ENCODE measurements at regions not wholly inside any gene's neighbourhood (a gene's known extent, or its start where the extent isn't known, plus 50 kb on each side); places are given as distances from the start of the nearest gene placed in this dataset.

GRCh38 chr13:76552807-76553206 is 333.4 kb downstream of the KCTD12 start:
- peaks cover 0 to 3% of the 10 kb centered on the region in 2 donors for H3K27me3 Mint-ChIP-seq
- H3K9me3 Mint-ChIP-seq: no peaks in the 10 kb centered on the region
- Histone ChIP-seq H3K9me3 (ENCODE audit: low read length) (no peaks in the 10 kb centered on the region), H3K27me3 (ENCODE audit: insufficient read depth, low read length, poor library complexity, severe bottlenecking) (no peaks in the 10 kb centered on the region), H3K4me1 (ENCODE audit: insufficient read depth, low read length) (no peaks in the 10 kb centered on the region), H3K27ac (ENCODE audit: low read depth, low read length) (no peak overlapping the region), H3K4me3 (ENCODE audit: low read length) (no peak overlapping the region), H3K36me3 (ENCODE audit: insufficient read depth, low read length) (no peaks in the 10 kb centered on the region)
- H3K36me3 Mint-ChIP-seq: no peaks in the 10 kb centered on the region
- H3K4me3 Mint-ChIP-seq: no peak overlapping the region
- no peak for DNase-seq
- H3K4me1 Mint-ChIP-seq: no peaks in the 10 kb centered on the region
- H3K27ac Mint-ChIP-seq: no peak overlapping the region
- POLR2A ChIA-PET: no interaction called here
- CTCF ChIA-PET: no interaction called here

- ChIA-PET POLR2A (no interaction called here), CTCF (interaction anchor here (0.9 kb wide), 1 partner anchor 9 kb away, joined by 3 read pairs; no protein-coding TSS in a partner anchor)
Measured at GRCh38 chr13:76552041-76552772, 334.0 kb downstream of the KCTD12 start.

GRCh38 chr13:76542176-76542575 is 344.0 kb downstream of the KCTD12 start:
- DNase-seq: no peak
- H3K9me3 ChIP-seq (ENCODE audit: low read length): no peaks in the 10 kb centered on the region
- no peak overlapping the region for H3K27ac ChIP-seq (ENCODE audit: low read depth, low read length)
- no peak overlapping the region for H3K4me3 ChIP-seq (ENCODE audit: low read length)
- Mint-ChIP-seq H3K4me1 (no peaks in the 10 kb centered on the region), H3K9me3 (peaks cover 0 to 8% (median 6%) of the 10 kb centered on the region in 5 donors), H3K27me3 (peaks cover 3 to 4% of the 10 kb centered on the region in 2 donors), H3K4me3 (no peak overlapping the region), H3K27ac (no peak overlapping the region), H3K36me3 (no peaks in the 10 kb centered on the region)
- no peaks in the 10 kb centered on the region for H3K27me3 ChIP-seq (ENCODE audit: insufficient read depth, low read length, poor library complexity, severe bottlenecking)
- no peaks in the 10 kb centered on the region for H3K36me3 ChIP-seq (ENCODE audit: insufficient read depth, low read length)
- POLR2A ChIA-PET: no interaction called here
- H3K4me1 ChIP-seq (ENCODE audit: insufficient read depth, low read length): no peaks in the 10 kb centered on the region
- CTCF ChIA-PET: no interaction called here

More at GRCh38 chr13:76552041-76552772, 334.0 kb downstream of the KCTD12 start:
- Histone ChIP-seq H3K27me3 (ENCODE audit: insufficient read depth, low read length, poor library complexity, severe bottlenecking) (no peaks in the 10 kb centered on the region), H3K9me3 (ENCODE audit: low read length) (no peaks in the 10 kb centered on the region), H3K36me3 (ENCODE audit: insufficient read depth, low read length) (no peaks in the 10 kb centered on the region), H3K27ac (ENCODE audit: low read depth, low read length) (no peak overlapping the region), H3K4me1 (ENCODE audit: insufficient read depth, low read length) (no peaks in the 10 kb centered on the region), H3K4me3 (ENCODE audit: low read length) (no peak overlapping the region)
- DNase-seq: no peak
- H3K9me3 Mint-ChIP-seq: no peaks in the 10 kb centered on the region
- no peaks in the 10 kb centered on the region for H3K36me3 Mint-ChIP-seq
- H3K27me3 Mint-ChIP-seq: peaks cover 0 to 3% of the 10 kb centered on the region in 2 donors
- H3K4me3 Mint-ChIP-seq: no peak overlapping the region
- H3K4me1 Mint-ChIP-seq: no peaks in the 10 kb centered on the region
- no peak overlapping the region for H3K27ac Mint-ChIP-seq

GRCh38 chr13:76538004-76538403 is 348.2 kb downstream of the KCTD12 start:
- no peaks in the 10 kb centered on the region for H3K27me3 ChIP-seq (ENCODE audit: insufficient read depth, low read length, poor library complexity, severe bottlenecking)
- H3K4me1 ChIP-seq (ENCODE audit: insufficient read depth, low read length): no peaks in the 10 kb centered on the region
- CTCF ChIA-PET: no interaction called here
- Mint-ChIP-seq H3K27me3 (peaks cover 4 to 7% of the 10 kb centered on the region in 2 donors), H3K27ac (no peak overlapping the region), H3K4me1 (no peaks in the 10 kb centered on the region), H3K36me3 (no peaks in the 10 kb centered on the region), H3K9me3 (peaks cover 0 to 3% (median 0%) of the 10 kb centered on the region in 5 donors), H3K4me3 (no peak overlapping the region)
- no peaks in the 10 kb centered on the region for H3K36me3 ChIP-seq (ENCODE audit: insufficient read depth, low read length)
- H3K27ac ChIP-seq (ENCODE audit: low read depth, low read length): no peak overlapping the region
- no peak for DNase-seq
- H3K4me3 ChIP-seq (ENCODE audit: low read length): no peak overlapping the region
- H3K9me3 ChIP-seq (ENCODE audit: low read length): no peaks in the 10 kb centered on the region
- POLR2A ChIA-PET: no interaction called here

DNA sequence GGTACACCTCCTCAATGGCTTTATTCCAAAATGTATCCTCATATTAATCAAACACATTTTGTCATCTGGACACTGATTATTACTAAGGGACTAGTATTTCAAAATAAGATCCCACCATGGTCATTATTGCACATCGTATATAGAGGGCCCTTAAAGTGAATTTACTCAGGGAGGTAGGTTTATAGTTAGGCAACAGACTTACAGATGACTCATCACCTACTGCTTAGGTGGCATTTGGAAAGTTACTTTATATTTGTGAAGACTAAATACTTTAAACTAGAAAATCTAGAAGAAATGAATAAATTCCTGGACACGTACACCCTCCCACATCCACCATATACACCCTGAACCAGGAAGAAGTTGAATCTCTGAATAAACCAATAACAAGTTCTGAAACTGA is 353.0 kb downstream of the KCTD12 start:
- H3K9me3 Mint-ChIP-seq: peaks cover 0 to 3% (median 0%) of the 10 kb centered on the region in 5 donors
- H3K4me3 Mint-ChIP-seq: no peak overlapping the region
- Histone ChIP-seq H3K27me3 (ENCODE audit: insufficient read depth, low read length, poor library complexity, severe bottlenecking) (no peaks in the 10 kb centered on the region), H3K36me3 (ENCODE audit: insufficient read depth, low read length) (no peaks in the 10 kb centered on the region), H3K9me3 (ENCODE audit: low read length) (no peaks in the 10 kb centered on the region), H3K4me3 (ENCODE audit: low read length) (no peak overlapping the region), H3K4me1 (ENCODE audit: insufficient read depth, low read length) (no peaks in the 10 kb centered on the region), H3K27ac (ENCODE audit: low read depth, low read length) (no peak overlapping the region)
- H3K36me3 Mint-ChIP-seq: no peaks in the 10 kb centered on the region
- no peak overlapping the region for H3K27ac Mint-ChIP-seq
- ChIA-PET CTCF (no interaction called here), POLR2A (no interaction called here)
- no peak for DNase-seq
- H3K4me1 Mint-ChIP-seq: no peaks in the 10 kb centered on the region
- H3K27me3 Mint-ChIP-seq: peaks cover 2 to 7% of the 10 kb centered on the region in 2 donors

GRCh38 chr13:76527041-76527440 is 359.2 kb downstream of the KCTD12 start:
- DNase-seq: no peak
- Histone ChIP-seq H3K27ac (ENCODE audit: low read depth, low read length) (no peak overlapping the region), H3K4me3 (ENCODE audit: low read length) (no peak overlapping the region), H3K36me3 (ENCODE audit: insufficient read depth, low read length) (no peaks in the 10 kb centered on the region), H3K27me3 (ENCODE audit: insufficient read depth, low read length, poor library complexity, severe bottlenecking) (no peaks in the 10 kb centered on the region), H3K9me3 (ENCODE audit: low read length) (no peaks in the 10 kb centered on the region), H3K4me1 (ENCODE audit: insufficient read depth, low read length) (no peaks in the 10 kb centered on the region)
- Mint-ChIP-seq H3K27me3 (no peaks in the 10 kb centered on the region), H3K4me1 (no peaks in the 10 kb centered on the region), H3K36me3 (no peaks in the 10 kb centered on the region), H3K27ac (no peak overlapping the region), H3K9me3 (no peaks in the 10 kb centered on the region), H3K4me3 (no peak overlapping the region)
- POLR2A ChIA-PET: no interaction called here
- CTCF ChIA-PET: no interaction called here

GRCh38 chr13:76523740-76524340 is 362.4 kb downstream of the KCTD12 start:
- H3K36me3 ChIP-seq (ENCODE audit: insufficient read depth, low read length): no peaks in the 10 kb centered on the region

DNA sequence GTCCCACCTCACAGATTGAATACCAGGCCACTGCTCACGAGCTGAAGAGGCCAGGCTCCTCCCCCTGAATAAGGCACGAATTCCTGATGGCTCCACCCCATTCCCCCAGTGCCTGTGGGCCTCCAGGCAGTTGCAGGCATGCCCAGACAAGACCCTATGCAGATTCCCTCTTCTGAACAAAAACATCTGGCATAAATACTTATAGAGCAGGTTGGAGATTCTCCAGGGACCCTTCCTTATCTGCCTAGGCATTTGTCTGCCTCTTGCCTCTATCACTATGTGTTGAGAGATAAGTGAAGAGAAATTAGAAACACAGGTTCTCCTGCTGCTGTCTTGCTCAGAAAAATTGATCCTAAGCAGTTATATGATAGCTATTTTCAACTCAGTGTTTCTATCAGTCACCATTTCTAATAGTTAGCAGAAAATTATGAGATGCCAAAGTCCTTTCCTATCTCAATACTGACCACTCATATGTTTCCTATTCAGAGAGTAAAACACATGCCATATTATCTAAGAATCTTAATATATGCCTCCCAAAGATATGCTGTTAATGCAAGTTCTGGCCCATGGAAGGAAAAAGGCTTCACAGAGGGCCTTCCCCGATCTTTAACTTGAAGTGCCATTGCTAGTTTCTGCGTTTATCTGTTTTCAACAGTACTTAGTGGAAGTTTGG is 364.0 kb downstream of the KCTD12 start:
- Mint-ChIP-seq H3K4me3 (no peak overlapping the region), H3K27ac (no peak overlapping the region), H3K9me3 (peaks cover 0 to 2% (median 0%) of the 10 kb centered on the region in 5 donors), H3K4me1 (no peaks in the 10 kb centered on the region), H3K27me3 (peaks cover 0 to 4% of the 10 kb centered on the region in 2 donors), H3K36me3 (no peaks in the 10 kb centered on the region)
- Histone ChIP-seq H3K9me3 (ENCODE audit: low read length) (no peaks in the 10 kb centered on the region), H3K27me3 (ENCODE audit: insufficient read depth, low read length, poor library complexity, severe bottlenecking) (no peaks in the 10 kb centered on the region), H3K36me3 (ENCODE audit: insufficient read depth, low read length) (no peaks in the 10 kb centered on the region), H3K4me3 (ENCODE audit: low read length) (no peak overlapping the region), H3K27ac (ENCODE audit: low read depth, low read length) (no peak overlapping the region), H3K4me1 (ENCODE audit: insufficient read depth, low read length) (no peaks in the 10 kb centered on the region)
- no peak for DNase-seq
- ChIA-PET CTCF (no interaction called here), POLR2A (no interaction called here)

More at GRCh38 chr13:76523740-76524340, 362.4 kb downstream of the KCTD12 start:
- POLR2A ChIA-PET: no interaction called here
- Mint-ChIP-seq H3K36me3 (no peaks in the 10 kb centered on the region), H3K4me3 (no peak overlapping the region), H3K27ac (no peak overlapping the region), H3K9me3 (peaks cover 0 to 2% (median 0%) of the 10 kb centered on the region in 5 donors), H3K27me3 (no peaks in the 10 kb centered on the region), H3K4me1 (no peaks in the 10 kb centered on the region)
- no peak overlapping the region for H3K4me3 ChIP-seq (ENCODE audit: low read length)
- DNase-seq: no peak
- H3K4me1 ChIP-seq (ENCODE audit: insufficient read depth, low read length): no peaks in the 10 kb centered on the region
- no peaks in the 10 kb centered on the region for H3K27me3 ChIP-seq (ENCODE audit: insufficient read depth, low read length, poor library complexity, severe bottlenecking)
- no peak overlapping the region for H3K27ac ChIP-seq (ENCODE audit: low read depth, low read length)
- H3K9me3 ChIP-seq (ENCODE audit: low read length): no peaks in the 10 kb centered on the region
- CTCF ChIA-PET: no interaction called here

All from CD8-positive, alpha-beta memory T cell (primary cell).